HG03521 (cell line): ENCODE measurements at regions not wholly inside any gene's neighbourhood (a gene's known extent, or its start where the extent isn't known, plus 50 kb on each side); places are given as distances from the start of the nearest gene placed in this dataset.
"Not testable (repeated sequence)": the region's sequence is repeated elsewhere in the genome, so short reads cannot be mapped to it uniquely, and the experiment has no call there.

Source experiments
- ATAC-seq: cut with Tn5 transposase; IDR thresholded peaks from one replicate; pipeline ENCODE4 v1.9.1; 2021; ENCODE audit warnings: mild to moderate bottlenecking, moderate library complexity; ENCODE audit not compliant: unreplicated experiment

DNA sequence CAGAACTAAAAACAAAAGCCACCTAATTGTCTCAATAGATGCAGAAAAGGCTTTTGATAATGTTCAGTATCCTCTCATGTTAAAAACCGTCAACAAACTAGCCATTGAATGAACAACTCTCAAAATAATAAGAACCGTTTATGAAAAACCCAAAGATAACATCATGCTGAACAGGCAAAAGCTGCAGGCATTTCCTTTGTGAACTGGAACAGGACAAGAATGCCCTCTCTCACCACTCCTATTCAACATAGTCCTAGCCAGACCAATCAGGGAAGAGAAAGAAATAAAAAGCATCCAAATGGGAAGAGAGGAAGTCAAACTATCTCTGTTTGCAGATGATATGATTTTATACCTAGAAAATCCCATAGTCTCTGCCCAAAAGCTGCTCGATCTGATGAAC lies 179.6 kb upstream of the EDNRB start:
- ATAC-seq: no peak

DNA sequence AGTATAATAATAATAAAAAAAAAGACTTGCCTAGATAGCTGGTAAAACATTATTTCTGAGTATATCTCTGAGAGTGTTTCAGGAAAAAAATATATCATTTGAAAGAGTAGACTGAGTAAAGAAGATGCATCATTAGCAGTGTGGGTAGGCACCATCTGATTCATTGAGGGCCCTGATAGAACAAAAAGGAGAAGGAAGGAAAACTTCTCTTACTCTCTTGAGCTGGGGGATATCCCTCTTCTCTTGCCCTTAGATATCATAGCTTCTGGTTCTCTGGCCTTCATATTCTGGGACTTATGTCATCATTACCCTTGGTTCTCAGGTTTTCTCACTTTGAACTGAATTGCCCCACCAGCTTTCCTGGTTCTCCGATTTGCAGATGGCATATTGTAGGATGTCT lies 177.6 kb upstream of the EDNRB start:
- no peak for ATAC-seq

DNA sequence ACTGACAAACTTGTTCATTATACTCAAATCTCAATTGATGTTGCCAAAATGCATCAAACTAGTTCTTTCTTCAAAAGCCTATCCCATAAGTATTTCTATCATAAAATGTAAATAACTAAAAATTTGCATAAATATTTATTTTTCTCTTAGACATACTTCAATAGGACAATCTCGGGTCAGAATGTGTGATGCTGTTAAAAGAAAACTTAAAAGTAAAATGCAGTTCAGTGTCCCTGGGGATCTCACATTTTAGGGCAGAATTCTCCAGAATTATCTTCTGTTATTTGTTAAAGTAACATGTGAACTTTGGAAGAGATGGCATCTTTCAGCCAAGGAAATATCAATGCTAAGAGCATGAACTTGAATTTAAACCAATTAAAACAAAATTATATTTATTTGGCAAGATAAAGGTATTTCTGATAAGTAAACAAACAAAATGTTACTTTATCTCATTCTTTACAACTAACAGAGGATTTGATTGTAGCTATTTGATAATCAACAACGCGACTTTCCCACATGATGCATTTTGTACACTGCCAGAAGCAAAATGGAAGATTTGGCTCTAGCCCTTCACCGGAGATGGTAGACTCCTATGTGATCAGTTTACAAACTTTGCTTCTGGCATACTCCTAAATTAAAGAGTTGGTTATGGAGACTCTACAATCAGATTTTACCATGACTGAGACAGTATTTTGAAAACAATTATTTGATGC lies 169.5 kb upstream of the EDNRB start:
- no peak for ATAC-seq

DNA sequence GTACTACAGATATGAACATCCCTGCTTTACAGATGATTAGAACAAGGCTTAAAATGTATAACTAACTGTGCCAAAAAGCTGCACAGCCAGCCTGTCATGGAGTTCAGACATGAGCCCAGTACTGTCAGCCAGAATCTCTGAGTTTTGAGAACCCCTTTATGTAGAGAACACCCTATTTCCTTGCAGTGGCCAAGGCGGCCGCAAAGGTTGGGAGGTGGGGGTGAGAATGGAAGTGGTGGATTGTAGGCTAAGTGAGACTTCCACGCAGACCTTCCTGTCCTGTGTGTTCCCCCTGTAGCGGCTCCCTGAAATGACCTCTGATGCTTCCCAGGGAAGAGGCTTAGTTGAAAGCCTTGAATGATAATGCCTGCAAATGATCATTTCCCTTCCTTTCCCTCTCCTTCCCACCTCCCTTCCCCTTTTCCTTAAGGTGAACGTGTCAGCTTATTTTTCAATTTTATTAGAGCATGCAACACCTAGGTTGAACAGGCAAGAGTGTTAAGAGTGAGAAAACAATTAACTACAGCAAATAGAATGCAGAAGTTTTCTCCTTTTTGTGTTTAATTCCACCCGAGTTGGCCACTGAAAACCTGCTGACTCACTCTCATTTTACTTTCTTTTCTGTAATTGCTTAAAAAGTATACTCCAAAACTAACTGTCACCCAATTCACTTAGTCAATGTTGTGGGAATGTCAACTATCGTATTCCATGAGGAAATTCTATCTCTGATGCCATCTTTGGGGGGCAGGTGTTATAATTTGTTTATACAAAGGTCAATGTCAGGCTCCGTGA lies 167.0 kb upstream of the EDNRB start:
- ATAC-seq: no peak

DNA sequence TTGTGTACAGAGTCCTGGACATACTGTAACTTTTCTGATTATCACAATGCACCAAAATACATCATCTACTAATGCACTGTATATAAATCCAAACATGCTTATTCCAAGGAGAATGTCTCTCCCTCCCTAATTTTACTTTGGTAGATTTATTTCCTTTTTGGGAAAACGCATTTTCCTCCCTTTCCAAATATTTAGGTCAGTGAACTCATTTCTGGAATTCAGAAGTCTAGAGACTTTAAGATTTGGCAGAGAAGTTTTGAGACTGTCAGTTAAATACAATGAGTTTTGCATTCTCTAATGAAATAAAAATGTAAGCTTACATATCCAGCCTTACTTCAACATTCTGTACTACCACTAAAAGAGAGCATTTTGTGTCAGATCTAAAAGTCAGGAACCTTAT lies 165.8 kb upstream of the EDNRB start:
- no peak for ATAC-seq

DNA sequence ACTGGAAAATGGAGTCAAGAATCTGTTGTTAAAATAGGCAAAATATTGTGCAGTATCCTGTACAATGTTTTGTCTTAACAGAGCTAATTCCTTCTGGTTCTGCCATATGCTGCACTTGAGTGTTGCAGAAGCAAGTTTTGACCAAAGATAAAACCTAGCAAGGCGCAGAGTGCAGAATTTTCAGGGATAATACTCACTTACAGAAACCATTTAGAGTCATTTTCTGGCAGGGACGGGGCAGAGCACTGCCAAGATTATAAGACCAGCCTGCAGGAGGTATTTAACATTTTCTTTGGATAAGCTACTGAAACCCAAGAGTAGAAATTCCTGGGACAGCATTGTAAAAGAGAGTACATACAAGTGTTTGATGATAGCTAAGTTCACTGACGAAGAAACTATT lies 159.5 kb upstream of the EDNRB start:
- ATAC-seq: no peak

DNA sequence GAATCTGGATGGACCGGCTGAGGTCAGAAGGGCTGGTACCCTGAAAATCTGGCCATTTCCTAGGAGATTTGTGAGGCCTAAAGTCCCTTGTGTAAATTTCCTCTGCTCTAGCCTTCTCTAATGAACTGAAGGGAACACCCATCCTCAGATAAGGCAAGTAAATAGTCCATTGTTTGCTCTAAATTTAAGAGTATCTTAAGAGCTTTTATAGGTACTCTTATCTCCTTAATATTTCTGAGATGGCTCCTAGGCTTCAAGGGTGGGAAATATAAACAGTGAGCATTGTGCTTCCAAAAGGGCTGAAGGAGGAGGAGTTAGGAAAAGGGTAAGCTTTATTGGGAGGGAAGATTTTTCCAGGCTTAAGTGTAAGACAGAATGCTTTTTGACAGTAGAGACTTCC lies 148.7 kb upstream of the EDNRB start:
- ATAC-seq: no peak

DNA sequence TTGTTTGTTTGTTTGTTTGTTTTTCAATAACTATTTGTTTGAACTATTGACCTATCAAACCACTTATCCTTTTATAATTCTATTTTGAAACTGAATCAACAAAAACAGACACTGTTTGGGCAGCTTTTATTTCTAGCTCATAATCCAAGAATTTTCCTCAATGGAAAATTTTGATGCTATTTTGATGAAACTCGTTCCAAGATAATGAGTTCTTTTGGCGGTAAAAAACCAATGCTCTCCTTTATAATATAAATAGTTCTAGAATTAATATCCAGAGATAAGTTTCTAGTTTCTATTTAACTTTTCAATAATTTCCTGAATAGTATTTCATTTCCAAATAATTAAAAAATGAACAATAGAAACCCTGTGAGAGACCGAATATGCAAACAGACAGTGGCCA lies 146.5 kb upstream of the EDNRB start:
- no peak for ATAC-seq

DNA sequence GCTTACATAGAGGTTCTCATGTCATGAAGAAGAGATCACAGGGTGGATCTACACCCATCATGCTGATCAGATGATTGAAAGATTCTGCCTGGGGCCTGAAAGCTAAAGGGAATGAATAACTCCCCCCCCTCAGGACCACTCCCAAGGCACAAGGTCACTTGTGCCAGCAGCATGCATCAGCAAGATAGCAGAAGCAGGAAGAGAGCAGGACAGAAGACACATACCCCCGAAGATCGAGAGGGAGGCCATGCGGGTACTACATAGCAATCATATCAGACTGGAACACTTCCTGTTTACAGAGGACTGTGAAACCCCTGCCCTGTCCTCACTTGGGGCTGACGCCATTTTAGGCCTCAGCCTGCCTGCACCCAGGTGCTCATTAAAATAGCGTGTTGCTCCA lies 143.2 kb upstream of the EDNRB start:
- ATAC-seq: no peak

DNA sequence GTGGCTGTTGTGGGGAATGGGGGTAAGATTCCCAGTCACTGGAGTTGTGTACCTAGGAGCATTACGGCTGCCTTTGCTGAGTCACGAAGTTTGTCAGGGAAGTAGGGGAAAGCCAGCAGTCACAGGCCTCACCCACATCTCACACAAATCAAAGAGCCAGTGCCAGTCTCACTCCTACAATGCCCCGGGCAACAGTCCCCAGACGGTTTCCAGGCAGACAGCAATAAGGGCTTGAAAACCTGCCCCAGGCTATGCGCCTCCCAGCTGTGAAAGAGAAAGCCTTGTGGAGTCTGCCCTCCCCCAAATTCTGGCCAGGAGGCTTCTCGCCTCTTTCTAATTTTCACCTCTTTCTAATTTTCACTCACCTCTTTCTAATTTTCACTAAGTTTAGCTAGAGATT lies 142.3 kb upstream of the EDNRB start:
- ATAC-seq: no peak

DNA sequence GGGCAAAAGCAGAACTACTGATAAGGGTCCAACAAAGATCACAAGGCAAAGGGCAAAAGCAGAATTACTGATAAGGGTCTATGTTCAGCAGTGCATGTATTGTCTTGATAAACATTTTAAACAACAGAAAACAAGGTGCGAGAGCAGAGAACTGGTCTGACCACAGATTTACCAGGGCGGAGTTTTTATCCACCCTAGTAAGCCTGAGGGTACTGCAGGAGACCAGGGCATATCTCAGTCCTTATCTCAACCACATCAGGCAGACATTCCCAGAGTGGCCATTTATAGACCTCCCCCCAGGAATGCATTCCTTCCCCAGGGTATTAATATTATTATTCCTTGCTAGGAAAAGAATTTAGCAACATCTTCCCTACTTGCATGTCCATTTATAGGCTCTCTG lies 138.2 kb upstream of the EDNRB start:
- ATAC-seq: not testable (repeated sequence)

DNA sequence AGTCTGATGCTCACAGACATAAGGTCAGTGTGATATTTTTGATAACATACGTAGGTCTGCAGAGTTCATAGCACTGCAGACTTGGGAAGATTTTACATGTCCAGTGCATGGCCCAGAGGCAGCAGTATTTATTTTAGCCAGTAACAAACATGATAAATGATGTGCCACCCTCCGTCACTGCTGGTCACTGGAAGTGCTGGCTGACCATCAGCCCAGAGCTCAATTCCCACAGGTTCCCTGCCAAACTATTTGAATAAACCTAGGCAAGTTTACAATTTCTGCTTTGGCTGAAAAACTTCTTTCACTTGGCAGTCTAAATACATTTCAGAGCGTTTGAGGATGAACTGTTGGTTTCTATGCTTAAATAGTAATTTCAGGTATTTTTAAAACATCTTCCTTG lies 135.5 kb upstream of the EDNRB start:
- ATAC-seq: no peak

DNA sequence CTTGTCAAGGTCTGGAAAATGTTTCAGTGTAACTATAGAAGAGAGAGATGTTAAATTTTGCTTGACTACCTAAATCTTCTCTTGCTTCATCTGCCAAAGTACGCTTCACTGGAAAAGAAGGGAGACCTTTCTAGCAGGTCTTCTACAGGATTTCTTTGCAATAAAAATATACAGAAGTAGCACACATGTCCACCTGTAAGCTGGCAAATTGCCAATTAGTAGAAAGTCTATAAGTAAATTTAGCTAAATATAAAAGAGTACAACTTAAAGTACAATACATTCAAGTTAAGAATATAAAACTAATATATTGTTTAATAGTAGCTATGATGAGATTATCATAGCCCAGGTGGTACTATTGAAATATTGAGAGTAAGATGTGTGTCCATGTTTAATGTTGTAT lies 128.5 kb upstream of the EDNRB start:
- ATAC-seq: no peak

DNA sequence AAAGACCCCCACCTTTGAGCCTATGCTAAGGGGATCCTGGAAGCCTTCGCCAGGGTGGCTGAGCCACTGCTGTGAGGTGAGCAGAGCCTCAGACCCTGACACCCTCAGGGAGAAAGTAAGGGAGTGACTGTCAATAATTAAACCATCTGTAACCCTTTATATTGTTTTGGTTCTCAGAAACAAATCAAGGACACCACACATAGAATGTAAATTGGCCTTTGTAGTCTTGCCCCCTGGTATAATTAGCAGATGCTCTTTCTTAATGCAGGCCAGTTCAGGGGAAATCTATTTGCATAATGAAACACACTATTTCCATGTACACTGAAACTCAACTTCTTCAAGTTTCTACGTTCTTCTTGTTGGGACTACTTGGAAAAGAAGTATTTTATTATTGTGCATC lies 127.7 kb upstream of the EDNRB start:
- ATAC-seq: peak; percentile 70

DNA sequence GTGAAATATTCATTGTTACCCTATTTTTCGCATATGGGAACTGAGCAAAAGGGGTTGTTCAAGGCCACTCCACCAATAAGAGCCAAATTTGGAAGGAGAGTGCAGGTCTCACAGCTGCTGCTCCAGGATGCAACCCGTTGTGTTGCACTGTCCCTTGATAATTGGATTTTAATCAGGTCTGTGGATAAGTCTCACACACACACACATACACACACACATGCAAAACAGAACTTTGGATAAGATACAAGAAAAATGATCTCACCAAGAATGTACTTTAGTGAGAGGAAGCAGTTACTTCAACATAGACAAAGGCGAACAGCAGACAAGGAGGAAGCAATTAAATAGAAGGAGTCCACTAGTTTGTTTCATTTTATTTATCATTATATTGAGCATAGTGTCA lies 127.3 kb upstream of the EDNRB start:
- peak; percentile 25 for ATAC-seq

DNA sequence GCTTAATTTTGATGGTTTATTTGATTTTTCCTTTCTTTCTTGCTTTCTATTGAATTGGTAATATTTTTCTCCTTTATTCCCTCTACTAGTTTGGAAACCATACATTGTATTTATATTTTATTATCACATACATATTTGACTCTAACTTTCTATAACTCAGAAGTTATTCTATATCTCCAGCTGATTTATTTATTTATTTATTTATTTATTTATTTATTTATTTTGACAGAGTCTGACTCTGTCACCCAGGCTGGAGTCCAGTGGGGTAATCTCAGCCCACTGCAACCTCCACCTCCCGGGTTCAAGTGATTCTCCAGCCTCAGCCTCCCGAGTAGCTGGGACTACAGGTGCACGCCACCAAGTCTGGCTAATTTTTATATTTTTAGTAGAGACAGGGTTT lies 122.7 kb upstream of the EDNRB start:
- ATAC-seq: not testable (repeated sequence)

DNA sequence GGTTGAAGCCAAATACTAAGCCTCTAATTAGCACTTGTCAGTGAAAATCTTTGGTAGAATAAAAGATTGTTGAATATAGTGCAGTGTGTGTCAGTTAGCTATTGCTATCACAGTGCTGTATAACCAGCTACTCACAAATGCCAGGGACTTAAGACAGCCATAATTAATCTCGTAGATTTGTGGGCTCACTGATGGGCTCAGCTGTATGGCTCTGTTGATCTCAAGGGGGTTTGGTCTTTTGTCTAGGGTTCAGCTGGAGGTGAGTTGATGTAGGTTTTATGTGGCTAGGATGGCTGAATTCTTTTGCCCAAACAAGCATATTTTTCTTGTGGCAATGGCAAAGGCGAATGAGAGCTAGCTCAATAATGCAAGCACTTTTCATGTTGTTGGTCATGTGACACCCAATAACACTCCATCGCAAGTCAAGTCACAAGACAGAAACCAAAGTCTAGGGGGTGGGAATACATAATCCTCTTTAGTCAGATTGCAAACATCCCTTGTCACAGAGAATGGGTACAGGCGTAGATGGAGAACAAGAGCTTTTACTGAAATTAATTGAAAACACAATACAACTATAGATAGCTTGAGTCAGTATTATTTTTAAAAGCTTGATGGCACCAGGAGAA lies 121.7 kb upstream of the EDNRB start:
- no peak for ATAC-seq

DNA sequence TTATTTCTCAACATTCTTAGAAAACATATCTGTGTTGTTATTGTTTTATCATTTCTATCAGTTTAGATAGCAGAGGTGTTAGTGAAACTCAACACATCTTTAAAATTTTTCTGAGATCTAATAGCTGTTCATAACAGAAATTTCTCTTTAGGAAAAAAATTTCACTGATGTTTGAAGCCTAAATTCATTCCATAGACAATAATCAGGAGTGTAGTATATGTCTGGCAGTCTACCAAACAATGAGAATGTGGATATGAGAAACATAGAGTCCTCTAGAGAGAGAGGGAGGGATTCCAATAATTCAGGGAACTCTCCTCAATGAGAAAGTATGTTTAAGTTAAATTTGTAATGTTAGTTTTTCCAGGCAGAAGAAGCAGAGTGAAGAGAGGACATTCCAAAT lies 118.2 kb upstream of the EDNRB start:
- ATAC-seq: no peak

DNA sequence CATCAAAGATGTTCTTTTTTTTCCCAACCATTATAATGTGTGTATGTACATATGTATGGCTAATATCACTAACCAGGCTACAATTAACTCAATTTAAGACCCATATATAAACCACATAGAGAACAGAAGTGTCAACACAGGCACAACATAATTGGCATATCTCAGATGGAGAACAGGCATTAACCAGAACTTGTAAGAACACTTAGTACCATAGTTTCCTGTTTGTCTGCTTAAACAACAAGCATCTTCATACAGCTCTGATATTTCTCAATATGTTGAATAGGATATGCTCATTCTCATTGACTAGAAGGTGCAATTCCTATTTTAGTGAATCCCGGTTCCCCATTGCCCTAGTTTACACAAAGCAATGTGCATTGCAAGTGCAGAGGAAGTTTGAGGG lies 116.9 kb upstream of the EDNRB start:
- ATAC-seq: no peak

DNA sequence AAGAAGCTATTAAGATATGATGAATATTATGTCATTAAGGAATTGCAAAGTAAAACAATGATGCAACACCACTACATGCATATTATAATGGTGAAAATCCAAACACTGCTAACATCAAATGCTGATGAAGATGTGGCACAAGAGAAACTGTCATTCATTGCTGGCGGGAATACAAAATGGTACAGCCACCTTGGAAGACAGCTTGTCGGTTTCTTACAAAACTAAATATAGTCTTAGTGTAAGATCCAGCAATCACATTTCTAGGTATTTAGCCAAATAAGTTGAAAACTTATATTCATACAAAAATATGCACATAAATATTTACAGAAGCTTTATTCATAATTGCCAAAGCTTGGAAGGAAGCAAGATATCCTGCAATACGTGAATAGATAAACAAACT lies 114.9 kb upstream of the EDNRB start:
- no peak for ATAC-seq

DNA sequence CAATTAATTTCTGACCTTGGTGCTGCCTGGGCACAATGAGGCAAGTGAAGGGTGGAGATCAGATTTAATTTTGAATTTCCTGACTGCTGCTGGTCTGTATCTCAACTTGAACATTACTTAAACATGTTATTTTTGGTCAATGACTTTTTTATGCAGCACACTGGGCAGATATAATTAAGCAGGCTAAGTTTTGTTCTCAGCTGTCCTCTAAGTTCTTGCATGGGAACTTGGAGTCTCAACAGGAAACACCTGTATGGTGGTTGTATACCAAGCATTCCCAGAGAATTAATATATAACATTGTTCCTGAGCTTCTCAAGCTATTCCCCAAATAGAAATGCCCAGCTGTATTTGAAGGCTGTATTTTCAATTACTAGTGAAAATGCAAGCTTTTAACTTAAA lies 113.5 kb upstream of the EDNRB start:
- no peak for ATAC-seq

DNA sequence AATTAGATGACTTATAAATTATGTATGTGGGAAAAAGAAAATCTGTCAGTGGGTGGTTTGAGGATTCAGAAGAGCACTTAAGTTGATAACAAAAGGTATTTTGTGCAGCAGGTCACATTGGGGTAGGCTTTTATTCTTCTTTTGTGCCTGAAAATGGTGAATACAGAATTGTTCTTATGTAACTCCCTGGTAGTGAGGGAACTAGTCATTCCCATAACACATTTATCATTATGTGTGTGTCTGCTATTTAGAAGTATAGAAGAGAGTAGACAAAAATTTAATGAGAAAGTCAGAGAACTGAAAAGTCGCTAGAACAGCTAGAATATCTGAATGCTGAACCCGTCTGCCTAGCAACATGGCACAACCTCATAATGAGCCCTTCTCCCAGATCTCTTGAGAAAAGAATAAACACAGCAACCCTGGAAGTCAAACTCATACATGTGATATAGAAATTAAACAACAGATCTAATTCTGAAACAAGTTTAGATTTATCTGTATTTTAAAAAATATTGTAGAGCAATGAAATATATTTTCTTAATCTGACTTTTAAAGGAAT lies 111.8 kb upstream of the EDNRB start:
- no peak for ATAC-seq
